ENCODE measurements at regions not wholly inside any gene's neighbourhood (a gene's known extent, or its start where the extent isn't known, plus 50 kb on each side); places are given as distances from the start of the nearest gene placed in this dataset.

DNA sequence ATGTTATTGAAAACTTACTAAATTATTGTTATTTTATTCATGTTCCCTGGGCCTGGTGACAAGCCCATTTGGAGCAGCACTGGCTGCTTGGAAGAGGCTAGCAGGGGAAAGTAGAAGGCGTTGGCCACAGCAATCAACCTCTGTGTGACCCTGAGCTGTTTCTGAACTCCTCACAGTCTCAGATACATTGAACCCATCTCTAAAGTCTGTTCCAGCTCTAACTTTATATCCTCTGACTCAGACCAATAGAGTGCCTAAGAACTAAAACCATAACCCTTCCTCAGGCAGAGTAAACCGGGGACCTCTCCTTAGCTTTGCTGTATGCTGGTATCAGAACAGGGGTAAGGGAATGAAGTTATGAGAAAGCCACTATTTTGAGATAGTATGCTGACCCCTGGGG is 96.4 kb upstream of the NOL4 start:
- no peak for TF ChIP-seq GATA2 (IDR thresholded peaks at IDR 0.05; ENCODE audit: low read depth, low read length)
- TF ChIP-seq GATA3 (IDR thresholded peaks at IDR 0.05; ENCODE audit: low read depth, low read length) = no peak
